ENCODE measurements at regions not wholly inside any gene's neighbourhood (a gene's known extent, or its start where the extent isn't known, plus 50 kb on each side); places are given as distances from the start of the nearest gene placed in this dataset.

DNA sequence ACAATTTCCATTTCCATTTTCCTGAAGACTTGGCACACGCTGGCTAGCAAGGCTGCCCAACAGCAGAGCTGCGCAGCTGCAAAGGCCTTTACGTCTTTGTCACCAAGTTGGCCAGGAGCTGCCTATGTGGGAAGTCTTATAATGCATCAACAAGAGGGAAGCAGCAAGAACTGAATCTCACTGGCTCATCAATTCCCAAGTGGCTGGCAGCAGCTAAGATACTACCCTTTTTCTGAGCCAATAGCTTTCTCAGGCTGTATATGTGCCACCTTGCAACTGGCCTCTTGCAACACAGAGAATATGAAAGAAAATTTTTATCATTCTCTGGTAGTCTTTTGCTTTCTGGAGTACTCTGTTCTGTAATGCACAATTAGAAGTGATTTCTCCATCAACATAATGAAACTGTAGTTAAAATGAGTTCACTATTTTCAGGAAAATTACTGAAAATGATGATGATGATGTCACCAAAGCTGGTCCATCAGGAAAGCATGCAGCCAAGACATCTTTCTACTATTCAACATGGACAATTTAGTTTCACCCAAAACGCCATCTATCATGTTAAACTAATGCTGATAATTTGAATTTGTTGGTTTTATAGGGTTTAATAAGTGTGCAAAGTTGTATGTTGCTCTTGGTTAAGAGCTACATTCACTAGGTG, 97.3 kb upstream of the FOXA2 start:
- Histone ChIP-seq H3K27me3 (ENCODE audit: insufficient read depth, low read depth, low read length) (no peaks in the 10 kb centered on the region), H3K9me2 (ENCODE audit: insufficient read depth, low read length) (no peaks in the 10 kb centered on the region), H3K4me2 (ENCODE audit: low read length) (no peak overlapping the region), H3K9me3 (ENCODE audit: low read length) (no peaks in the 10 kb centered on the region), H2AFZ (ENCODE audit: low read depth, low read length) (no peak overlapping the region), H3K79me2 (replicated peaks; ENCODE audit: insufficient read depth, low read length) (no peaks in the 10 kb centered on the region), H4K20me1 (ENCODE audit: insufficient read depth) (no peaks in the 10 kb centered on the region), H3K9ac (ENCODE audit: low read length) (no peak overlapping the region), H3K36me3 (ENCODE audit: insufficient read depth, low read length) (no peaks in the 10 kb centered on the region), H3F3A (ENCODE audit: insufficient read depth, low read length, poor library complexity, severe bottlenecking) (no peaks in the 10 kb centered on the region), H3K27ac (ENCODE audit: low read length) (no peak overlapping the region), H3K4me3 (ENCODE audit: low read length) (no peak overlapping the region)
- TF ChIP-seq EP300 (conservative IDR thresholded peaks at IDR 0.05; ENCODE audit: poor library complexity, severe bottlenecking) (no peak), POLR2AphosphoS5 (IDR thresholded peaks at IDR 0.05) (no peak)
- TF ChIP-seq, protein P1, sequence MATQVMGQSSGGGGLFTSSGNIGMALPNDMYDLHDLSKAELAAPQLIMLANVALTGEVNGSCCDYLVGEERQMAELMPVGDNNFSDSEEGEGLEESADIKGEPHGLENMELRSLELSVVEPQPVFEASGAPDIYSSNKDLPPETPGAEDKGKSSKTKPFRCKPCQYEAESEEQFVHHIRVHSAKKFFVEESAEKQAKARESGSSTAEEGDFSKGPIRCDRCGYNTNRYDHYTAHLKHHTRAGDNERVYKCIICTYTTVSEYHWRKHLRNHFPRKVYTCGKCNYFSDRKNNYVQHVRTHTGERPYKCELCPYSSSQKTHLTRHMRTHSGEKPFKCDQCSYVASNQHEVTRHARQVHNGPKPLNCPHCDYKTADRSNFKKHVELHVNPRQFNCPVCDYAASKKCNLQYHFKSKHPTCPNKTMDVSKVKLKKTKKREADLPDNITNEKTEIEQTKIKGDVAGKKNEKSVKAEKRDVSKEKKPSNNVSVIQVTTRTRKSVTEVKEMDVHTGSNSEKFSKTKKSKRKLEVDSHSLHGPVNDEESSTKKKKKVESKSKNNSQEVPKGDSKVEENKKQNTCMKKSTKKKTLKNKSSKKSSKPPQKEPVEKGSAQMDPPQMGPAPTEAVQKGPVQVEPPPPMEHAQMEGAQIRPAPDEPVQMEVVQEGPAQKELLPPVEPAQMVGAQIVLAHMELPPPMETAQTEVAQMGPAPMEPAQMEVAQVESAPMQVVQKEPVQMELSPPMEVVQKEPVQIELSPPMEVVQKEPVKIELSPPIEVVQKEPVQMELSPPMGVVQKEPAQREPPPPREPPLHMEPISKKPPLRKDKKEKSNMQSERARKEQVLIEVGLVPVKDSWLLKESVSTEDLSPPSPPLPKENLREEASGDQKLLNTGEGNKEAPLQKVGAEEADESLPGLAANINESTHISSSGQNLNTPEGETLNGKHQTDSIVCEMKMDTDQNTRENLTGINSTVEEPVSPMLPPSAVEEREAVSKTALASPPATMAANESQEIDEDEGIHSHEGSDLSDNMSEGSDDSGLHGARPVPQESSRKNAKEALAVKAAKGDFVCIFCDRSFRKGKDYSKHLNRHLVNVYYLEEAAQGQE (IDR thresholded peaks at IDR 0.05; ENCODE audit: borderline replicate concordance): no peak
- TF ChIP-seq, protein P2, sequence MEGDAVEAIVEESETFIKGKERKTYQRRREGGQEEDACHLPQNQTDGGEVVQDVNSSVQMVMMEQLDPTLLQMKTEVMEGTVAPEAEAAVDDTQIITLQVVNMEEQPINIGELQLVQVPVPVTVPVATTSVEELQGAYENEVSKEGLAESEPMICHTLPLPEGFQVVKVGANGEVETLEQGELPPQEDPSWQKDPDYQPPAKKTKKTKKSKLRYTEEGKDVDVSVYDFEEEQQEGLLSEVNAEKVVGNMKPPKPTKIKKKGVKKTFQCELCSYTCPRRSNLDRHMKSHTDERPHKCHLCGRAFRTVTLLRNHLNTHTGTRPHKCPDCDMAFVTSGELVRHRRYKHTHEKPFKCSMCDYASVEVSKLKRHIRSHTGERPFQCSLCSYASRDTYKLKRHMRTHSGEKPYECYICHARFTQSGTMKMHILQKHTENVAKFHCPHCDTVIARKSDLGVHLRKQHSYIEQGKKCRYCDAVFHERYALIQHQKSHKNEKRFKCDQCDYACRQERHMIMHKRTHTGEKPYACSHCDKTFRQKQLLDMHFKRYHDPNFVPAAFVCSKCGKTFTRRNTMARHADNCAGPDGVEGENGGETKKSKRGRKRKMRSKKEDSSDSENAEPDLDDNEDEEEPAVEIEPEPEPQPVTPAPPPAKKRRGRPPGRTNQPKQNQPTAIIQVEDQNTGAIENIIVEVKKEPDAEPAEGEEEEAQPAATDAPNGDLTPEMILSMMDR (IDR thresholded peaks at IDR 0.05; ENCODE audit: poor library complexity, severe bottlenecking): no peak

DNA sequence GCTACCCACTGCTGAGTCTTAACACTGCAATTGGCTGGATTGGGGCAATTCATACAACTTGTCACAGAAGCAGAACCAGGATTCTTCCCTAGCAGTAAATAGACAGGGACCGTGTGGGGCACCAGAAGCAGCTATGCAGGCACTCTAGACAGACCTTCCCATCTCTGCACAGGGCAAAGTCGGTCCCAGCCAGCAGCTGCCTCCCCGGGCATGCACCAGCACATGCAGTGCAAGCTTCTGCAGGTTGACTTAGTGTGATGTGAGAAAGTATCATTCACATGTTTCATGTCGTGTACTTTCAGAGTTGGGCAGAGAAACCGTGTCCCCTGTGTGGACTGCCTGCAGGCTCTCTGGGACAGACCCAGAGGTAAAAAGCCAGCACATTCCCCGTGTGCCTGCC, 98.0 kb upstream of the FOXA2 start:
- H4K20me1 ChIP-seq (ENCODE audit: insufficient read depth): no peaks in the 10 kb centered on the region
- H3K4me3 ChIP-seq (ENCODE audit: low read length): no peak overlapping the region

More for the DNA sequence above, 98.0 kb upstream of the FOXA2 start:
- no peaks in the 10 kb centered on the region for H3F3A ChIP-seq (ENCODE audit: insufficient read depth, low read length, poor library complexity, severe bottlenecking)
- no peaks in the 10 kb centered on the region for H3K9me2 ChIP-seq (ENCODE audit: insufficient read depth, low read length)
- TF ChIP-seq MXI1 (conservative IDR thresholded peaks at IDR 0.05; ENCODE audit: poor library complexity, severe bottlenecking) (no peak), TAF1 (IDR thresholded peaks at IDR 0.05; ENCODE audit: low read depth) (no peak), EZH2 (IDR thresholded peaks at IDR 0.05; ENCODE audit: borderline replicate concordance, insufficient read depth, low read length, poor library complexity, severe bottlenecking) (no peak), POLR2AphosphoS5 (IDR thresholded peaks at IDR 0.05) (no peak), RAD21 (conservative IDR thresholded peaks at IDR 0.05) (no peak), EP300 (conservative IDR thresholded peaks at IDR 0.05; ENCODE audit: poor library complexity, severe bottlenecking) (no peak), SMC3 (conservative IDR thresholded peaks at IDR 0.05; ENCODE audit: poor library complexity) (no peak)
- TF ChIP-seq, protein P1 (IDR thresholded peaks at IDR 0.05; ENCODE audit: borderline replicate concordance): no peak
- TF ChIP-seq, protein P2 (IDR thresholded peaks at IDR 0.05; ENCODE audit: poor library complexity, severe bottlenecking): no peak
- H3K9ac ChIP-seq (ENCODE audit: low read length): no peak overlapping the region
- H3K79me2 ChIP-seq (replicated peaks; ENCODE audit: insufficient read depth, low read length): no peaks in the 10 kb centered on the region
- H3K9me3 ChIP-seq (ENCODE audit: low read length): no peaks in the 10 kb centered on the region
- no peak overlapping the region for H3K4me2 ChIP-seq (ENCODE audit: low read length)
- no peak overlapping the region for H2AFZ ChIP-seq (ENCODE audit: low read depth, low read length)
- H3K27ac ChIP-seq (ENCODE audit: low read length): no peak overlapping the region
- no peaks in the 10 kb centered on the region for H3K27me3 ChIP-seq (ENCODE audit: insufficient read depth, low read depth, low read length)
- no peaks in the 10 kb centered on the region for H3K36me3 ChIP-seq (ENCODE audit: insufficient read depth, low read length)

All from neural cell (in vitro differentiated cells).